ENCODE measurements at regions not wholly inside any gene's neighbourhood (a gene's known extent, or its start where the extent isn't known, plus 50 kb on each side); places are given as distances from the start of the nearest gene placed in this dataset.
A peak's percentile ranks its signal among the peaks of the same experiment; 100 is the strongest.

DNA sequence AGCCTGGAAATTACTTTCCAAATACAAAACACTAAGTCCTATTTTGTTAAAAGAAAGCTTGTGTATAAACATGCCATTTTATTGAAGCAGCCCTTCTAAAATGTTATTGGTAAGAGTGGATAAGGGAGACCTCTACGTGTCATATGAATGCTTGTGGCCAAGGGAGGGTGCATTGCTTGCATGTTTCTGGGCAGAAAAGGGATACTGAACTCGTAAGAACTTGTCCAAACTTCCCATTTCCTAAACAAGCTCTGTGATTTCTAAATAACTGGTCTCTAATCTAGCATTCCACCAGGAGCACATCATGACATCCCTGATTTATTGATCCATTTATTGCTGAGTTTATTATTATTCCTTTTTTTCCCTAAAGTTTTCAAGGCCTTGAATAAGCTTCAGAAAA lies 474.1 kb downstream of the CD109 start:
- no peak overlapping the region for H3K4me3 ChIP-seq (ENCODE audit: control insufficient read depth, low read depth, low read length)
- peak; percentile 20 for DNase-seq (ENCODE audit: low read depth)
- TF ChIP-seq, protein P1, sequence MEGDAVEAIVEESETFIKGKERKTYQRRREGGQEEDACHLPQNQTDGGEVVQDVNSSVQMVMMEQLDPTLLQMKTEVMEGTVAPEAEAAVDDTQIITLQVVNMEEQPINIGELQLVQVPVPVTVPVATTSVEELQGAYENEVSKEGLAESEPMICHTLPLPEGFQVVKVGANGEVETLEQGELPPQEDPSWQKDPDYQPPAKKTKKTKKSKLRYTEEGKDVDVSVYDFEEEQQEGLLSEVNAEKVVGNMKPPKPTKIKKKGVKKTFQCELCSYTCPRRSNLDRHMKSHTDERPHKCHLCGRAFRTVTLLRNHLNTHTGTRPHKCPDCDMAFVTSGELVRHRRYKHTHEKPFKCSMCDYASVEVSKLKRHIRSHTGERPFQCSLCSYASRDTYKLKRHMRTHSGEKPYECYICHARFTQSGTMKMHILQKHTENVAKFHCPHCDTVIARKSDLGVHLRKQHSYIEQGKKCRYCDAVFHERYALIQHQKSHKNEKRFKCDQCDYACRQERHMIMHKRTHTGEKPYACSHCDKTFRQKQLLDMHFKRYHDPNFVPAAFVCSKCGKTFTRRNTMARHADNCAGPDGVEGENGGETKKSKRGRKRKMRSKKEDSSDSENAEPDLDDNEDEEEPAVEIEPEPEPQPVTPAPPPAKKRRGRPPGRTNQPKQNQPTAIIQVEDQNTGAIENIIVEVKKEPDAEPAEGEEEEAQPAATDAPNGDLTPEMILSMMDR (conservative IDR thresholded peaks at IDR 0.05; ENCODE audit: control insufficient read depth, insufficient read depth, low read depth, low read length), result no peak

DNA sequence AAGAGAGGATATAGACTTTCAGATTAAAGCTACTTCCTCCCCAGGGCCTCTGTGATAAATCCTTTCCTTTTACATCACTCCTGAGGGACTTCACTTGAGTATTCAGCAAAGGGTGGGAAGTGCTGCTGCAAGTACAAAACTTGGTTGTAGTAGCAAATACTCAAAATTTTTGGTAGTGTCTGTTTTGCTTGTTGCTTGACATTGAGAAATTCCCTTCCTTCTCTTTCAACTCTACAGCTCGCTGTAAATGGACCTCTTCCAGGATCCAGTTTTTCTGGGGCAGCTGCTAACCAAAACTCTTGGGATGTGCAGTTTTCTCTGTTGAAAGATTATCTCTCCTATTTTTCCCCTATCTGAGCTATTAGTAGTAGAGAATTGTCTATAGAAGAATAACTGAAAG lies 472.0 kb downstream of the CD109 start:
- no peak for DNase-seq (ENCODE audit: low read depth)
- no peak overlapping the region for H3K4me3 ChIP-seq (ENCODE audit: control insufficient read depth, low read depth, low read length)
- TF ChIP-seq, protein P1 (conservative IDR thresholded peaks at IDR 0.05; ENCODE audit: control insufficient read depth, insufficient read depth, low read depth, low read length), result no peak

DNA sequence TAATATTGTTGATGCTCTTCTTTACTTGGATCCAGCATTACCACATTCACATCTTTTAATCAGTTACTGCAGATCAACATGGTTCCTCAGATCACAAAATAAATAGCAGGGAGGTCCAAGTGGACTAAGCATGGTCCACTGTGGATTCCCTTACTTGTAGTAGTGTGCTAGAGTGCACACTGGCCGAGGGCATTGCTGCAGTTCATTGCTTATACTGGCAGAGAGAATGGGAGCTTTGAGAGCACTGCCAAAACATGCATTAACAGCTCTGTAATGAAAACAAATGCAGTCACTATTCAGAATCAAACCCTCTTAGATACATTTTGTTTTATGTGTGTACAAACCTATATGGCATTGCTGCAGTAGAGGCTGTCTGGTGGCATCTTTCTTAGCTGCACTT lies 471.5 kb downstream of the CD109 start:
- no peak for DNase-seq (ENCODE audit: low read depth)
- TF ChIP-seq, protein P1 (conservative IDR thresholded peaks at IDR 0.05; ENCODE audit: control insufficient read depth, insufficient read depth, low read depth, low read length), result no peak
- no peak overlapping the region for H3K4me3 ChIP-seq (ENCODE audit: control insufficient read depth, low read depth, low read length)

DNA sequence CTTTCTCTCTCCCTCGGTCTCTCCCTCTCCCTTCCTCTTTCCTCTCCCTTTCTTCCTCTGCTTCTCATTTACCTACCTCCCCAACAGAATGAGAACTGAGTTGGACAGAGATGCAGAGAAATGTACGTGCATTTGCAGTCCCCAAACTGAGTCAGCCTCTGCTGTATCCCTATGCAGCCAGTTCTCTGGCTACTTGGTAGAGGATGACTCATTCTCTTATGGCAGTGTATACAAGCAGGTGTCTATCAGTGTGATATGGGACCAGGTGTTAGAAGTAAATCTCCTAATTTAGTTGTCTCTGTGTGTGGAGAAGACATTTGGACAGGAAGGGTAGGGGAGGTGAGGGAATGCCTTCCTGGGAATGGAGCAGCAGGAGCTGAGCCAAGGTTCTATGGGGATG lies 470.8 kb downstream of the CD109 start:
- no peak overlapping the region for H3K4me3 ChIP-seq (ENCODE audit: control insufficient read depth, low read depth, low read length)
- TF ChIP-seq, protein P1 (conservative IDR thresholded peaks at IDR 0.05; ENCODE audit: control insufficient read depth, insufficient read depth, low read depth, low read length), result no peak
- peak; percentile 14 for DNase-seq (ENCODE audit: low read depth)

DNA sequence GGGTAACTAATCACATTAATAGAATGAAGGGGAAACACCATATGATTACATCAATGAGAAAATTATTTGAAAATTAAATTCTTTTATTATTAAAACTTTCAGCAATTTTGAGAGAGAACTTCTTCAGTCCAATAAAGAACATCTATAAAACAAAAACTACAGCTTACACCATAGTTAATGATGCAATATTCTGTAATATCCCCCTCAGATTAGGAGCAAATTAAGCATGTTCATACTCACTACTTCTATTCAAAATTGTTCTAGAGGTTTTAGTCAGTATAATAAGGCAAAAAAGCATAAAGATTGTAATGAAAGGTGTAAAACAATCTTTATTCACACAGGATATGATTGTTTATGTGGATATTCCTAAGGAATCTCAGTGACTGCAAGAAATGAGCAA lies 465.4 kb downstream of the CD109 start:
- no peak overlapping the region for H3K4me3 ChIP-seq (ENCODE audit: control insufficient read depth, low read depth, low read length)
- no peak for DNase-seq (ENCODE audit: low read depth)
- TF ChIP-seq, protein P1 (conservative IDR thresholded peaks at IDR 0.05; ENCODE audit: control insufficient read depth, insufficient read depth, low read depth, low read length), result no peak

DNA sequence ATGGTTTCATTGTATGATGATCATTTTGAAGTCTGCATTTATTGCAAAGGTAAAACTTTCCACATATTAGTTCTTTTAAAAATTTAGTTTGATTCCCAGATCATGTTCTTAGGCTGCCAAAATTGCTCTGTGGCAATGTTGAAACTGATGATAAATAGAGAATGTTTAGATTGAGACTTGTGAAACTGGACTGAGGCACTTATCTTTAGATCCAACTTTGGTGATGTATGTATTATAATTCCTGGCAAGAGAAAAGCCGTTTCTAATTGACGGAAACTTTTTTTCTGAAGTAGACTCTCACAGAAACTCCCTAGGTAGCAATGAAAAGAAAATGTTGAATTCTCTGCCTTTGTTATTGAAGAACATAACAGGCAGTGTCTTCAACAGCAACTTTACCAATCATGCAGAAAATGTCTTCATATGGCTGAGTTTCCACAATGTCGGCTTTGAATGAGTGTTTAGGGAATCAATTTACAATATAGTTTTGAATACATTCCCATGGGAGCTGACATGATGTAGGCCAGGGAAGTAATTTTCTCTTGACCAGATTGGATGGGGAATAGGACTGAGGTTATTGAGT lies 456.2 kb downstream of the CD109 start:
- no peak for DNase-seq (ENCODE audit: low read depth)

More for the DNA sequence above, 456.2 kb downstream of the CD109 start:
- H3K4me3 ChIP-seq (ENCODE audit: control insufficient read depth, low read depth, low read length), result no peak overlapping the region
- TF ChIP-seq, protein P1 (conservative IDR thresholded peaks at IDR 0.05; ENCODE audit: control insufficient read depth, insufficient read depth, low read depth, low read length), result no peak

Data from fibroblast of mammary gland (primary cell).